Esophagus squamous epithelium (tissue), 4 donors: ENCODE measurements at regions not wholly inside any gene's neighbourhood (a gene's known extent, or its start where the extent isn't known, plus 50 kb on each side); places are given as distances from the start of the nearest gene placed in this dataset.

ENCODE experiments used
- POLR2A ChIP-seq, 4 donors: fragments of 450-650 bp; IDR thresholded peaks; one replicate each; pipeline ENCODE4 v1.6.1; 2017; ENCODE audit warnings: antibody characterized with exemption in 4 of 4, mild to moderate bottlenecking in 4 of 4, moderate library complexity in 3 of 4
- TF ChIP-seq, protein P1 (sequence below), 6 experiments: fragments of 450-650 bp in 4 of 6; fragments of 200-600 bp in 2 of 6; sonication (generic) in 2 of 6; IDR thresholded peaks; one replicate each; pipeline ENCODE4 v1.5.1; 2016 to 2019; ENCODE audit warnings: antibody characterized with exemption in 6 of 6, mild to moderate bottlenecking in 4 of 6, moderate library complexity in 4 of 6

DNA sequence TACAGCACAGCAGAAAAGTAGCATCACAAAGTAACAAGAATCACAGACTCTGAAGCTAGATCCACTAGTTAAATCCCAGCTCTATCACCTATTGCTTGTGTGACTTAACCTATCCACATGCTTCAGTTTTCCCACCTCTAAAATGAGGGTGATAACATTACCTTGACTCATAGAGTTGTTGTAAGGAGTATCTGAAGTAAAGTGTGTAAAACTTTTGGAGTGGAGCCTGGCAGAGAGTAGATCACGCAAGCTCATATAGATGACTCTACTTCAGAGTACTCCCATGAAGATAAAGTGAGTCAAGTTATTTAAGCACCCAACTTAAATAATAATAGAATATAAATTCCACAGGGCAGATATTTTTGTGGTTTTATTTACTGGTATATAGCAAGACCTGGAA is 94.5 kb upstream of the FER start:
- TF ChIP-seq, protein P1, sequence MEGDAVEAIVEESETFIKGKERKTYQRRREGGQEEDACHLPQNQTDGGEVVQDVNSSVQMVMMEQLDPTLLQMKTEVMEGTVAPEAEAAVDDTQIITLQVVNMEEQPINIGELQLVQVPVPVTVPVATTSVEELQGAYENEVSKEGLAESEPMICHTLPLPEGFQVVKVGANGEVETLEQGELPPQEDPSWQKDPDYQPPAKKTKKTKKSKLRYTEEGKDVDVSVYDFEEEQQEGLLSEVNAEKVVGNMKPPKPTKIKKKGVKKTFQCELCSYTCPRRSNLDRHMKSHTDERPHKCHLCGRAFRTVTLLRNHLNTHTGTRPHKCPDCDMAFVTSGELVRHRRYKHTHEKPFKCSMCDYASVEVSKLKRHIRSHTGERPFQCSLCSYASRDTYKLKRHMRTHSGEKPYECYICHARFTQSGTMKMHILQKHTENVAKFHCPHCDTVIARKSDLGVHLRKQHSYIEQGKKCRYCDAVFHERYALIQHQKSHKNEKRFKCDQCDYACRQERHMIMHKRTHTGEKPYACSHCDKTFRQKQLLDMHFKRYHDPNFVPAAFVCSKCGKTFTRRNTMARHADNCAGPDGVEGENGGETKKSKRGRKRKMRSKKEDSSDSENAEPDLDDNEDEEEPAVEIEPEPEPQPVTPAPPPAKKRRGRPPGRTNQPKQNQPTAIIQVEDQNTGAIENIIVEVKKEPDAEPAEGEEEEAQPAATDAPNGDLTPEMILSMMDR (IDR thresholded peaks at IDR 0.05) = no peak
- TF ChIP-seq POLR2A (IDR thresholded peaks at IDR 0.05) = no peak
